GM18517 (cell line): ENCODE measurements at regions not wholly inside any gene's neighbourhood (a gene's known extent, or its start where the extent isn't known, plus 50 kb on each side); places are given as distances from the start of the nearest gene placed in this dataset.

ENCODE experiments used
- ATAC-seq: cut with Tn5 transposase; IDR thresholded peaks from one replicate; pipeline ENCODE4 v1.9.1; 2021; ENCODE audit warnings: mild to moderate bottlenecking, moderate library complexity; ENCODE audit not compliant: unreplicated experiment

DNA sequence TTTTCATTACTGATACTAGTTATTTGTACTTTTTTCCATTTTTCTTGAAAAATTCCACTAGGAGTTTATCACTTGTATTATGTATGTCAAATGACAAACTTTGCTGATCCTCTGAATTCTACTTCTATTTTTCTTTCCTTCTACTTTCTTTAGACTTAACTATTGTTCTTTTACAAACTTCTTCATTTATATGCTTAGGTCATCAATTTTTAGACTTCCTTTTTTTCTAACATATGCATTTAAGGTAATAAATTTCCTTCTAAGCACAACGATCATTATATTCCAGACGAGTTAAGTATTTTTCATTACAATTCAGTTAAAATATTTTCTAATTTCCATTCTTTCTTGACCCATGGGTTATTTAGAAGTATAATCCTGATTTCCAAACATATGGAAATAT is 240.8 kb downstream of the NHLRC3 start:
- no peak for ATAC-seq

GRCh38 chr13:39281539-39282150 is 243.4 kb downstream of the NHLRC3 start:
- ATAC-seq, result no peak

DNA sequence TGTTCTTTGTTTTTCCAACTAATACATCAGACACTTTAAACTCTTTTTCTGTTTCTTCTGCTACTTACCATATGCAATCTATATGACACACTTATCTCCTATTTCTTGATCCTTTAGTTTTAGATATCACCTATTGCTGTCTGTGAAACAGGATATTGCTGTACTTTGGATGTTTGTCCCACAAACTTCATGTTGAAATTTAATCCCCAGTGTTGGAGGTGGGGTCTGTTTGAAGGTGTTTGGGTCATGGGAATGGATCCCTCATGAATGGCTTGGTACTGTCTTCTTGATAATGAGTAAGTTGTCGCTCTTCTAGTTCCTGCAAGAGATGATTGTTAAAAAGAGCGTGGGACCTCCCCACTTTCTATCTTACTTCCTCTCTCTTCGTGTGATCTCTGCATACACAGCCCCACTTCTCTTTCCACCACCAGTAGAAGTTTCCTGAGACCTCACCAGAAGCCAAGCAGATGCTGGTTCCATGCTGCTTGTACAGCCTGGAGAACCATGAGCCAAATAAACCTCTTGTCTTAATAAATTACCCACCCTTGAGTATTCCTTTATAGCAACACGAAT is 244.2 kb downstream of the NHLRC3 start:
- ATAC-seq, result peak; percentile 98

DNA sequence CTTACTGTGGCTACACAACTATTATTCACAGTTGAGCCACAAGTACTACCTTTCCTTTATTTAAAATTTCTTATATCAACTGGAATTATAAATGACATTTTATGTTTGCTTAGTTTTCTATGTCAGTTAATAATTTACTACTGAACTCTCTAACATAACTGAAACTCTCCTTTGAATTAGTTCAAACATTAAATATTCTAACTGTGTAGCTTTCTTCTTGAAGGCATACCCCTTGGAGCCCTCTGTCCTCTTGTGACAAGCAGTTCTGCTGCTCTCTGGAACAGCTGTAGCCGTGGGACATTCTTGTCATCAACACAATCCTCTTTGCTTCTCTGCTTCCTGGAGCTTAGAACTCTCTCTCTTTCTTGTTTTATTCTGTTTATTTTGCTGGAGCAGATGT is 244.8 kb downstream of the NHLRC3 start:
- ATAC-seq, result peak; percentile 45

DNA sequence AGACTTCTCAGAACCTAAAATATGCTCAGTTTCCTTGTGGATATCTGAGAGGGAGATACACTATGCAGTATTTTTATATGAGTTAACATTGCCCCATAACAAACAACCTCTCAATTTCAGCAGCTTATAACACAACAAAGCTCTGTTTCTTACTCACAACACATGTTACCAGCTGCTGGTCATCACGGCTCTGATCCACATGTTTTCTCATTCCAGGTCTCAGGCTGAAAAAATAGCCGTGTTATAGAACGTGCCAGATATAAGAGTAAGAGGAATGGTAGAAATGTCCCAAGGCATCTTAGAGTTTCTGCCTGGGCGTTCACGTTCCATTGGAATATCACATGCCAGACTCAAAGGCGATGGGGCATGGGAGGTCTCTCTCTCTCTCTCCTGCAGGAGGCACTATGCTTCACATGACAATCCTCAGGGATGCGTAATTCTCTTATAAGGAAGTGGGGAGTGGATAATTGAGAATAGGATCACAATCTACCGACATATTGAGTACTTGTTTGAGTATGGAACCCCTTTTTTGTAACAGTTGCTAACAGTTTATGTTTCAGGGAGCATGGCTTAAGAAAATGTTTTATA is 246.6 kb downstream of the NHLRC3 start:
- no peak for ATAC-seq
